ENCODE measurements at regions not wholly inside any gene's neighbourhood (a gene's known extent, or its start where the extent isn't known, plus 50 kb on each side); places are given as distances from the start of the nearest gene placed in this dataset.

GRCh38 chr7:33669251-33669670 is 236.1 kb upstream of the BMPER start (continued):
- TF ChIP-seq MEF2D (CRISPR knock-in tag; IDR thresholded peaks at IDR 0.05) (no peak), GTF2F1 (IDR thresholded peaks at IDR 0.05; ENCODE audit: low read length) (no peak), CHCHD3 (CRISPR knock-in tag; IDR thresholded peaks at IDR 0.05) (no peak), SIX1 (CRISPR knock-in tag; IDR thresholded peaks at IDR 0.05; ENCODE audit: borderline replicate concordance) (no peak), ZNF672 (CRISPR knock-in tag; IDR thresholded peaks at IDR 0.05) (no peak), ZNF619 (CRISPR knock-in tag; IDR thresholded peaks at IDR 0.05) (no peak), SALL1 (CRISPR knock-in tag; IDR thresholded peaks at IDR 0.05) (no peak), CSRNP1 (CRISPR knock-in tag; IDR thresholded peaks at IDR 0.05) (no peak), ARID4A (CRISPR knock-in tag; IDR thresholded peaks at IDR 0.05; ENCODE audit: borderline replicate concordance) (no peak), TFDP2 (CRISPR knock-in tag; IDR thresholded peaks at IDR 0.05) (no peak), MAFG (CRISPR knock-in tag; IDR thresholded peaks at IDR 0.05) (no peak), SP4 (CRISPR knock-in tag; IDR thresholded peaks at IDR 0.05) (no peak), ZFP82 (CRISPR knock-in tag; IDR thresholded peaks at IDR 0.05; ENCODE audit: borderline replicate concordance) (no peak), SOX13 (IDR thresholded peaks at IDR 0.05) (no peak), SOX13 (CRISPR knock-in tag; conservative IDR thresholded peaks at IDR 0.05 in 1 of 2, IDR thresholded peaks at IDR 0.05 in 1 of 2) (peak in 1 of 2 experiments; percentile 62; a peak in 1 of 4 replicates), SRF (IDR thresholded peaks at IDR 0.05; ENCODE audit: low read depth, low read length) (no peak), ARID5B (CRISPR knock-in tag; IDR thresholded peaks at IDR 0.05) (0 out of 2 replicates have a peak, but pooled peaks have one; percentile 26), ZNF576 (CRISPR knock-in tag; IDR thresholded peaks at IDR 0.05) (no peak), ZNF510 (CRISPR knock-in tag; IDR thresholded peaks at IDR 0.05; ENCODE audit: low read depth) (no peak), IRX3 (CRISPR knock-in tag; IDR thresholded peaks at IDR 0.05; ENCODE audit: borderline replicate concordance, low read depth) (no peak)

Measured in HepG2 (cell line).